HG02884 (cell line): ENCODE measurements at regions not wholly inside any gene's neighbourhood (a gene's known extent, or its start where the extent isn't known, plus 50 kb on each side); places are given as distances from the start of the nearest gene placed in this dataset.

Experiments
- ATAC-seq: cut with Tn5 transposase; IDR thresholded peaks from one replicate; pipeline ENCODE4 v1.9.1; 2021; ENCODE audit warnings: mild to moderate bottlenecking, moderate library complexity; ENCODE audit not compliant: unreplicated experiment

DNA sequence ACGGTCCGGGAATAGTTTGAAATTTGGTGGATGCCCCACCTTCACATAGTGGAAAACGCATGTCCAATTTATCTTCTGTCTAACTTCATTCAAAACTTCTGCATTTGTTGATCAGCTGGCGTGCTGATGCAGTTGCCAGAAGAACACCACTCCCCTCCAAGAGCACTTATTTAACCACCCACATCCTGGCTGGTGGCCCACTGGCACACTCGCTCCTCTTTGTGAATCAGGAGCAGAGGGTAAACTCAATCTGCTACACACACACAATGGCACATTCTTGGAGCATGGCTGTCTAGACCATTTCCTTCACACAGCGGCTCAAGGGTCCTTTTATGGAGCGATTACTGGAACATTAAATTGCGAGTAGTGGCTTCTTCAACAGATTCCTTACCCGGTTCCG lies 55.1 kb upstream of the CEP162 start:
- ATAC-seq, result no peak

DNA sequence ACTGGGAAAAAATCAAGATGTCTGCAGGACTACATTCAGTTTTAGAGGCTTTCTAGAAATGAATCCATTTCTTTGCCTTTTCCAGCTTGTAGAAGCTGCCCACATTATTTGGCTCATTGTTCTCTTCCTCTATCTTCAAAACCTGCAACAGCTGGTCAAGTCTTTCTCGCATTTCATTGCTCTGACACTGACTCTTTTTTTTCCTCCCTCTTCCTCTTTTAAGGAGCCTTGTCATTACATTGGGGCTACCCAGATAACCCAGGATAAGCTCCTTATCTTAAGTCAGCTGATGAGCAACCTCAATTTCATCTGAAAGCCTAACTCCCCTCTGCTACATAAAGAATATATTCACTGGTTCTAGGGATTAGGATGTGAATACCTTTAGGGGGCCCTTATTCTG lies 53.2 kb upstream of the CEP162 start:
- ATAC-seq, result no peak

DNA sequence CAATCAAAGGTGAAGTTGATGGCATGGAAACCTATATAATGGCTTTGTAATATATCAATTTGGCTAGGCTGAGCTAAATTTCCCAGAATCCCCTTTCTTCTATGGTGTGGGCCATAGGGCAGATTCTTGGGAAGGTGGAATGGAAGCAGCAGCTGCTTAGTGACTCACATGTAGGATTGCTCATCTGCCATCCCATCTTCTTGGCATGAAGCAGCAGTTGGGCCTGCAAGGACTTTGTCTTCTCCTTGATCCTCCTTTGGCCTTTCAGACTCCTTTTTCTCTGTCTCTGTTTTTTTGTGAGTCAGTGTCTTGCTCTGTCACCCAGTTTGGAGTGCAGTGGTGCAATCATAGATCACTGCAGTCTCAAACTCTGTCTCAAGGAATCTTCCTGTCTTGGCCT lies 52.6 kb upstream of the CEP162 start:
- ATAC-seq, result no peak

DNA sequence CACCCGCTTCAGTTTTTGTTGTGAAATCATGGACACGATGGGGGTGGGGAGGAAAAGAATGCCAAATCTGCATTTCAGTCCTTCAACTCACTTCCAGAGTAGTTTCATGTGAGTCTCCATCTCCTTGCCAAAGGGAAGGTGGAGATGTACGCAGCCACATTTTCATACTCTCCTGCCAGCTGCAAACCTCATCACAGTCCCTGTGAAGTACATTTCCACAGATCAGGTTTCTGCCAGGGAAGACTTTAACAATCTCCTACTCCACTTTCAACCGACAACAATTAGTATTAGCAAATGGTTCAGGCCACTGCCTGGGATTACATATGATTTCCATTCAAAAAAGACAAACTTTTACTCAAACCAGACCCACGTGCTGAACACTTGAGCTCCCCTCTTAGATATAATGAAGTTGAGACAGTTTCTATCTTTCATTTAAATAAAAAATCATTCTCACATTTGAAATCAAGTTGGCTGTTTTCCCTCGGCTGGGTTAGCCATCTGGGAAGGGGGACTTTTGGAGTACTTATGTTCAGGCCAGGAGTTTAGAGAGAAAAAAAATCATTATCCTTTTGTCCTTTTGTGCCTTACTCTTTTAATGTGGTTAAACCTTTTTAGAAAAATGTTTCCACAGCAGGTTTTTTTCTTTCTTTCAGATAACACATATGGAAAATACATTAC lies 51.0 kb upstream of the CEP162 start:
- no peak for ATAC-seq
